AG09319 (cell line): ENCODE measurements at regions not wholly inside any gene's neighbourhood (a gene's known extent, or its start where the extent isn't known, plus 50 kb on each side); places are given as distances from the start of the nearest gene placed in this dataset.

Experiments
- DNase-seq: peaks from one replicate; pipeline ENCODE4 v3.0.0-alpha.2; 2010; ENCODE audit warnings: low read depth; ENCODE audit errors: extremely low read depth
- CTCF ChIP-seq: IDR thresholded peaks from 2 replicates; pipeline ENCODE4 v1.5.1; 2011; ENCODE audit warnings: low read depth, mild to moderate bottlenecking, inconsistent platforms, low read length, moderate library complexity

- no peak for TF ChIP-seq CTCF
- no peak for DNase-seq
Measured at GRCh38 chr17:31687505-31688126, 171.4 kb downstream of the COPRS start.

GRCh38 chr17:31686495-31686894 is 172.5 kb downstream of the COPRS start:
- DNase-seq: no peak
- TF ChIP-seq CTCF: no peak

- no peak for TF ChIP-seq CTCF
- no peak for DNase-seq
Measured at GRCh38 chr17:31684901-31685300, 174.1 kb downstream of the COPRS start.

GRCh38 chr17:31680126-31680525 is 178.9 kb downstream of the COPRS start:
- TF ChIP-seq CTCF: no peak
- DNase-seq: no peak

GRCh38 chr17:31679667-31680066 is 179.4 kb downstream of the COPRS start:
- DNase-seq: no peak

GRCh38 chr17:31678431-31678830 is 180.6 kb downstream of the COPRS start:
- no peak for TF ChIP-seq CTCF
- DNase-seq: no peak

More at GRCh38 chr17:31679667-31680066, 179.4 kb downstream of the COPRS start:
- no peak for TF ChIP-seq CTCF

GRCh38 chr17:31677681-31678080 is 181.4 kb downstream of the COPRS start:
- DNase-seq: no peak

More at GRCh38 chr17:31677681-31678080, 181.4 kb downstream of the COPRS start:
- no peak for TF ChIP-seq CTCF
